Left hindlimb (tissue), 1 donor: ENCODE measurements at regions not wholly inside any gene's neighbourhood (a gene's known extent, or its start where the extent isn't known, plus 50 kb on each side); places are given as distances from the start of the nearest gene placed in this dataset.
"Not testable (repeated sequence)": the region's sequence is repeated elsewhere in the genome, so short reads cannot be mapped to it uniquely, and the experiment has no call there.

Source experiments
- DNase-seq: peaks from one replicate; pipeline ENCODE4 v3.0.0-alpha.2; 2018

DNA sequence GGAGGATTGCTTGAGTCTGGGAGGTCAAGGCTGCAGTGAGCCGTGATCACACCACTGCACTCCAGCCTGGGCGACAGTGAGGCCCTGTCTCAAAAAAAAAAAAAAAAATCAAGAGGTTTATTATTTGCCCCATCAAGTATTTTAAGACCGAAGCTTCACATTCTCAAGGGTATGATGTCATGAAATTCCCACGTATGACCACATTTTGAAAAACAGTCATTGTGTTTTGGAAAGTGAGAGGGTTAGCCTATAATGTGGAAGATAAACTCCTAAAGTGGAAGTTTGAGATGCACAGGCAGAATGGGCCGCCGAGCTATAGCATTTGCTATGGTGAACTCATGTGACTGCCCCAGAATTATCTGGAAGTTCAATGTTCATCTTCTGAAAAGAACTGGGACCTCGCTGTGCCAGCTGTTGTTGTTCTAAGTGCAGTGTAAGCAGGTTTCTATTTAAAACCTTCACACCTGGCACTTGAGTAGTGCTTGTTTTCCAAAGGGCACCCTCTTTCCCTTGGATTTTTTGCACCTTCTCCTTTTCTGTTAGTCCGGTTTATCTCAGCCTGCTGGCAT, 96.9 kb upstream of the SLC25A33 start:
- no peak for DNase-seq

DNA sequence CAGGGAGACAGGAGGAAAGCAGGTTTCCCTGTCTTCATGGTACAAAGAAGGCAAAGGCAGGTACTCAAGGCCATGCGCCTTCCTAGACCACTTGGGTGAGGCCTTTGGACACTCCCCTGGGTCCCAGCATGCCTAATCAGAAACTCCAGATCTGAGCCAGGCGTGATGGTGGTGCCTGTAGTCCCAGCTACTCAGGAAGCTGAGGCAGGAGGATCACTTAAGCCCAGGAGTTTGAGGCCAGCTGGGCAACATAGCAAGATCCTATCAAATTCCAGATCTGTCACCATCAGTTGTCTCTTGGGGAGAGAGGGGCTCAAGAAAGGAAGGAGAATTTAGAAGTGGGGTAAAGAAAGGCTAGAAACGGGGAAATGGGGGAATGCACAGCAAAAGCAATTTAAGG, 96.3 kb upstream of the SLC25A33 start:
- DNase-seq, result no peak

DNA sequence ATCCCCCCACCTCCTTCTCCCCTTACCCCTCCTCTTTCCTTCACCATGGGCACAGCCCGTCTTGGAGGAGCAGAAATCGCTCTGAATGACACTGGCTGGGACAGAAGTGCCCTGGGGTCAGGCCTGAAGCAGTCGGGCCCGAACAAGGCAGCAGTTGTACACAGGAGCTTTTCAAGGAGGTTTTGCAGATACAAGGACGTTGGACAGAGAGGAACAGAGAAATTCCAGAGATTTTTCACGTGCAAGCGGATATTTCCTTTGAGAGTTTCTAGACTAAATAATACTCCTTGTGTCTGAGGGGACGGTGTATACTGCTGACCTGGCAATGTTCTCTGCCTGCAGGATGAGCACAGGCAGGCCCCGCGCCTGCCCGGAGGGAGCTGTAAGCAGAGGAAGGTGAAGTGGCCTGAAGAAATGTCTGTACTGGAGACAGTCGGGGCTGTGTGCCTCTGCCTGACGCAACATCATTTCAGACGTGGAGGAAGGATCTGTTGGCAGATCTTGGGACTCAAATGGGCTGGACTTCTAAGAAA, 95.3 kb upstream of the SLC25A33 start:
- no peak for DNase-seq

DNA sequence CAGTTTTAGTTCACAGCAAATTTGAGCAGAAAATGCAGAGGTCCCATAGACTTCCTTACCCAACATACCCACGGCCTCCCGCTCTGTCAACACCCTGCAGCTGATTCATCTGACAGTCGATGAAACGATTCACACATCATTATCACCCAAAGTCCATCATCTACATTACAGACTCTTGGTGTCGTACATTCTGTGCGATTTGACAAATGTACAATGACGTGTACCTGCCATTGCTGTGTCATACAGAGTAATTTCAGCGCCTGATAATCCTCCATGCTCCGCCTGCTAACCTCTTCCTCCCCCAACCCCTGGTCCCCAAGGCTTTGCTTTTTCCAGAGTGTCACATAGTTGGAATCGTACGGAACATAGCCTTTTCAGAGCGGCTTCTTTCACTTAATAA, 94.7 kb upstream of the SLC25A33 start:
- DNase-seq, result no peak

DNA sequence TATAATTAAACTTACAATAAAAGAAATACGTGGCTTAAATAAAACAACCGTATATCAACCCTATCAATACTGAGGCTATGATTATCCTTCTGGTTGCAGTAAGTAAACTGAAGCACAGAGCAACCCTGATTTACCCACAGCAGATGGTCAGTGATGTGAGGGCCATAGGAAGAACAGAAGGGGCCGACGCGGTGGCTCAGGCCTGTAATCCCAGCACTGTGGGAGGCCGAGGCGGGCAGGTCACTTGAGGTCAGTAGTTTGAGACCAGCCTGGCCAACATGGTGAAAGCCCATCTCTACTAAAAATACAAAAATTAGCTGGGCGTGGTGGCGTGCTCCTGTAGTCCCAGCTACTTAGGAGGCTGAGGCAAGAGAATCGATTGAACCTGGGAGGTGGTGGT, 94.2 kb upstream of the SLC25A33 start:
- not testable (repeated sequence) for DNase-seq

DNA sequence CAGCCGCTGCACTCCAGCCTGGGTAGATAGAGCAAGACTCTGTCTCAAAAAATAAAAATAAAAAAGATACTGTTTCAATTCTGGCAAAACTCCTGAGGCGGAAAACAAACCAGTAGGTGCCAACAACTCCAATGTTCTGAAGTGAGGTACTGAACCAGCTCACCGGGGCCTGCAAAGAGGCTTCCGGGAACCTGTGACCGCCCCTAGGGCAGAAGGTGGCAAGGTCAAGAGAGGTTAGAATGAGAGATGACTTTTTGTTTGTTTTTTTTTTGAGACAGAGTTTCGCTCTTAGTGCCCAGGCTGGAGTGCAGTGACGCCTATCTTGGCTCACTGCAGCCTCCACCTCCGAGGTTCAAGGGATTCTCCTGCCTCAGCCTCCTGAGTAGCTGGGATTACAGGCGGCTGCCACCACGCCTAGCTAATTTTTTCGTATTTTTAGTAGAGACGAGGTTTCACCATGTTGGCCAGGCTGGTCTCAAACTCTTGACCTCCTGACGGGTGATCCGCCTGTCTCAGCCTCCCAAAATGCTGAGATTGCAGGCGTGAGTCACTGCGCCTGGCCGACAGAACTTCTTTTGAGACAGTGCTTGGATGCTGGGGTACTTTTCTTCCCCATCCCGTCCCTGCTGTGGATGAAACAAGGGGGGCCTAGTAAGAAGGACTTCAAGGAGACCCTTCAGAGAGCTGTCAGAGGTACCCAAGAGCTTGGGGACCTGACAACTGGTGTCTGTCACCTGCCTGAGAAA, 91.9 kb upstream of the SLC25A33 start:
- no peak for DNase-seq

DNA sequence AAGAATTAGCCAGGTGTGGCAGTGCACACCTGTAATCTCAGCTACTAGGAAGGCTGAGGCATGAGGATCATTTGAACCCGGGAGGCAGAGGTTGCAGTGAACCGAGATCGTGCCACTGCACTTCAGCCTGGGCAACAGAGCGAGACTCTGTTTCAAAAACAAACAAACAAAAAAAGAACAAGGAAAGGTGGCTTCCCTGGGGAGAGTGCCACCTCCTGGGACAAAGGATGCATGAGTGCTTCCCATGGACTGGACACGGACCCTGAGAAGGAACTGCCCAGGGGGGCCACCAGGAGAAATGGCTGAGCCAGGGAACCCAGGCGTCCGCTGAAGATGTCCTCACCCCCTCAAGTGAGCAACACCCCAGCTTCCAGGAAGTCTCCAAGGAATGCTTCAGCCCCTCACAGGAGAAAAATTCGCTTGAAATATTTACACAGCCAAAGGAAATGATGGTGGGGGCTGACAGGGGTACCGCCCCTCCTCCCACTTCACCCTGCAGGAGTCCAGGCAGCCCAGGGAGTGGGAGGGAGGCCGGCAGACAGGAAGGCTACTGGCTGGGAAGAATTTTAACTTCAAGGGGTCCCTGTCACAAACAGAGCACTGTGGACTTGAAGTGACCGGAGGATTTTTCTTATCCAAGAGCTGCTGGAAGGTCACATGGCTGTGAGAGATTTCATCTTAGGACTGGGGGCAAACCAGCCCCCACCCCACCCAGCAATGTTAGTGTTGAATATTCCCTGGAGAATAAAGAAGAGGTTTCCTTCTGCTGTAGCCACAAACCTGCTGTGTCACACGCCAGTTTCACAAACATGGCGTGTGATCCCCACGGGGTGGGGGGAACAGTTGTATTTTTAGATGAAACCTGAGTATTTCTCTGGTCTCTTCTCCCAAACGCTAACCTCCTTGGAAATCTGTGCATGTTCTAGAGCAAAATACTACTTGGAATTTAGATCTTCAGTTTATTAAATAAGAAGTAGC, 90.8 kb upstream of the SLC25A33 start:
- no peak for DNase-seq

DNA sequence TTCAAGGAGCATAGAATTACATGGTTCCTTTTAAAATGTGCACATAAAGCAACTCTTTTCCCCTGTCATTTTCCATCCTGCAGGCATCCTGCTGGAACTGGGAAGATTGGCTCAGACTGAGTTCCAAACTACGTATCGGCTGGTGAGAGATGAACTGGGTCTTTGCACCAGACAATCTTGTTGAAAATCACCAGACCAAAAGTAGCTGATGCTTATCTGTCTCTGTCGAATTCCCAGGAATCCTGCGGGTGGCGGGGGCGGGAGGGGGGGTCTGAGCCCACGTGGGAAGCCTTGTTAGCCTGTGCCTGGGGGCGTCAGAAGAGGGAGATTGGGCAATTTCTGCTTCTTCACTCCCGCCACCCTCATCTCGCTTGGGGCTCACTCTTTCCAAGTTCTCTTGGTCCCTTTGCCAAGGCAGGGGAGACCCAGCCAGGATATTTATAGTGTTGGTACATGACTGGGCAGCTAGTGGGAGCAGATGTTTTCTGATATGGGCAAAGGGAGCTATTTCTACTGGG, 90.1 kb upstream of the SLC25A33 start:
- no peak for DNase-seq

DNA sequence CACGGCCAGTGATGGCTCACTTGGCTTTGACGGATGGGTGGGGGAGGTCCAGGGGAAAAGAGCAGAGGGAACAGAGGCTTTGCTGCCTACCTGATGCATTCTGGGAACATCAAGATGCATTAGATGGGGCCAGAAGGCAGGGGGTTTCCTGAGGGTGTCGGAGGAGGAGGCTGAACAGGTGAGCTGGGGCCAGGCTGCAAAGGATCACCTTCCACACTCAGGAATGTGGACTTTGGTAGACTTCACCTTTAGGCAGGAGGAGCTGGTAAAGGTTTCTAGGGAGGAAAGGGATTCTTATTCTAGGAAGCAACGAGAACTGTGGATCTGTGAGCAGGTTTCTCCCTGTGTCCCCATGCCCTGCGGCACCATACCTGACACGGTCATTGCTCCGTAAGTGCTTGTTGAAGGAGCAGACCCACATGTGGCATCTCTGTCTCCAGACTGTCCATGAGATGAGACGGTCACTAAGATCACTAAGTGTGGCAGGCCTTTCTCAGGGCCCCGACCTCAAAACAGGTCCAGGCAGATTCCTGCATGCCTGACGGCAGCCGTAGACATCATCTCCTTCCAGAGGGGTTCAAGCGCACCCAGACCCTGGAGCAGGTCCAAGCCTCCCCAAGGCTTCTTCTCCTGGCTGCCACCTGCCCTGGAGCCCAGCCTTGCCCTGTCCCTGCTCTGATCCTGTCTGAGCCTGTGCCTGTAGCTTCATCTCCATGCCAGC, 89.1 kb upstream of the SLC25A33 start:
- no peak for DNase-seq

DNA sequence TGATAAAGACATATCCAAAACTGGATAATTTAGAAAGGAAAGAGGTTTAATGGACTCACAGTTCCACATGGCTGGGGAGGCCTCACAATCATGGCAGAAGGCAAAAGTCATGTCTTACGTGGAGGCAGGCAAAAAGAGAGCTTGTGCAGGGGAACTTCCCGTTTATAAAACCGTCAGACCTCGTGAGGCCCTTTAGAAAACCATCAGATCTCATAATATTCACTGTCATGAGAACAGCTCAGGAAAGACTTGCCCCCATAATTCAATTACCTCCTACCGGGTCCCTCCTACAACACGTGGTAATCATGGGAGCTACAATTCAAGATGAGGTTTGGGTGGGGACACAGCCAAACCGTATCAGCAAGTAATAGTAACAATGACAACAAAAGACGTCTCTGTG, 88.2 kb upstream of the SLC25A33 start:
- DNase-seq, result no peak

DNA sequence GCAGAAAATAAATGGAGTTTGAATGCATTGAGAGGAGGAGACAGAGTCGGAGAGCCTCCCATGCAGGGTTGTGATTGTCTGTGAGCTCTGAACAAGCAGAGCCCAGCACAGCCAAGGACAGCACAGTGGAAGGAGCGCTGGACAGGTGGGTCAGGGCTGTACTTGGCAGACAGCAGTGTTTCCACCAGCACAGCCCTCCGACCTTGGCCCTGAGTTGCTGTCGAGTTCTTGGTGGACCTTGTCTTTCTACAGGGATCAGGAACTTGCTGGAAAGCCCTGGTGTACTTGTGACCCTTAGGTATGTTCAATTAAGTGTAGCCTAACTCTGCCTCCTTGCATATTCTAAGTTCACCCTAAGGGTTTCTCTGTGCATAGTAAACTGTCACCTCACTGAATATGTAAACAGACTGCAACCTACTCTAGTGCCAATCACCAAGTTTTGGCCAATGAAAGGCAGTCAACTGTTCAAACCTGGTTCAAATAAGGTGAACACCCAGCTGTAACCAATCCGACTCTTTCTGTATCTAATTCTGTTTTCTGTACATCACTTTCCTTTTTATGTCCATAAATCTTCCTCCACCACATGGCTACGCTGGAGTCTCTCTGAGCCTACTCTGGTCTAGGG, 86.6 kb upstream of the SLC25A33 start:
- no peak for DNase-seq

DNA sequence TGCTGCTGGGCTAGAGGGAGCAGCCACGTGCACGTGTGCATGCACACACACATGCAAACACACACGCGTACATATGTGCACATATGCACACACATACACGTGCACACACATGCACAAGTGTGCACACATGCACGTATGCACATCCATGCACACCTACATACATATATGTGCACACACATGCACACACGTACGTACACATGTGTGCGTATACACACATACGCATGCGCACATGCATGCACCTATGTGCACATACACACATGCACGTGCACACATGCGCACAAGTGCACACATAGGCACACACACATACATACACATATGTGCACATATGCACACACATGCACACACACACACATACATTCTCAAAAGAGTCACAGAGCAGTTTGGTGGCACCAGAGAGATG, 85.9 kb upstream of the SLC25A33 start:
- DNase-seq, result no peak

DNA sequence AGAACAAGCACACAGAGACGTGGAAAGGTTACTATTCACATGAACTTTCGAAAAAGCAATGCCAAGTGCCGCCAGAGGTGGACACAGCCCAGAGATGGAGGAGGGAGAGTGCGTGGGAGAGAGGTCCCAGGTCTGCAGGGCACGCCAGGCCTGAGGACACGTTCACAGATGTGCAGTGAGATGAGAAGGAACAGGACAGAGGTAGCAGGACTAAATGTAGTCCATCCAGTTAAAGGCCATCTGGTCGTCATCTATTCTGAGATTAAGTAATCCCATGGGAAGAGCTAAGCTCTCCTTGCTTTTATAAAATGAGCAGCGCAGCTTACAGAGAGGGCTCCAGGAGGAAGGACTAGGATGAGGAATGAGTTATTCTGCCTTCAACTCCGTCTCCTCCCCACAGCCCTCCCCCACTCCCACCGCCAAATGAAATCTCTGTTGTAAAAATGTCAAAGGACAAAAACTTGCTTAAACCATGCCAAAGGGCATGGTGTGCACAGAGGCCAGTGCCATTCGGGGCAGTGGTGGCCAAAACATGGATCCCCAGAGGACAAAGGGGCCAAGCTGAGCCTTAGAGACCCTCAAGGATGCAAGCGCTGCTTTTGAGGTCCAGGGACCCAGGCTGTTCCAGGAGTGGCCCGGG, 85.4 kb upstream of the SLC25A33 start:
- DNase-seq, result no peak

DNA sequence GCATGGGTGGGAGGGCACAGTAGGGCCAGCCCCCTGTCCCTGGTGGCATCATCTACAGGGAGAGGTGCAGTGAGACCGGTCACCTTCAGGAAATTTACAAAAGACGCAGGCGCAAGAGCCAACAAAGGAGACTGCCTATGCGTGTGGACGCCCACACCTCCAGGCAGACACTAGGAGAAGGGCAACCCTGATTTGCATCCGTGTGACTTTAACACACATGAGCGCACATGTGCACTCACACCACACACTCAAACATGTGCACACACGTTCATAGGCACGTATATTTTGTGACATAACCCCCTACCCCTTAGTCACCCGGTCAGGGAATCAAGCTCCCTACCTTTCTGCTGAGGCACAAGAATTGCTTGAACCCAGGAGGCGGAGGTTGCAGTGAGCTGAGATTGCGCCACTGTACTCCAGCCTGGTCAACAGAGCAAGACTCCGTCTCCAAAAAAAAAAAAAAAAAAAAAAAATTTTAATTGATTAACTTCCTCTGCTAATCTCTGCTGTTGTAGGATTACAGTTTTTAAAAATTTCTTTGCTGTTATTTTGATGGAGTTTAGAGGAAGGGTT, 84.7 kb upstream of the SLC25A33 start:
- DNase-seq, result no peak

DNA sequence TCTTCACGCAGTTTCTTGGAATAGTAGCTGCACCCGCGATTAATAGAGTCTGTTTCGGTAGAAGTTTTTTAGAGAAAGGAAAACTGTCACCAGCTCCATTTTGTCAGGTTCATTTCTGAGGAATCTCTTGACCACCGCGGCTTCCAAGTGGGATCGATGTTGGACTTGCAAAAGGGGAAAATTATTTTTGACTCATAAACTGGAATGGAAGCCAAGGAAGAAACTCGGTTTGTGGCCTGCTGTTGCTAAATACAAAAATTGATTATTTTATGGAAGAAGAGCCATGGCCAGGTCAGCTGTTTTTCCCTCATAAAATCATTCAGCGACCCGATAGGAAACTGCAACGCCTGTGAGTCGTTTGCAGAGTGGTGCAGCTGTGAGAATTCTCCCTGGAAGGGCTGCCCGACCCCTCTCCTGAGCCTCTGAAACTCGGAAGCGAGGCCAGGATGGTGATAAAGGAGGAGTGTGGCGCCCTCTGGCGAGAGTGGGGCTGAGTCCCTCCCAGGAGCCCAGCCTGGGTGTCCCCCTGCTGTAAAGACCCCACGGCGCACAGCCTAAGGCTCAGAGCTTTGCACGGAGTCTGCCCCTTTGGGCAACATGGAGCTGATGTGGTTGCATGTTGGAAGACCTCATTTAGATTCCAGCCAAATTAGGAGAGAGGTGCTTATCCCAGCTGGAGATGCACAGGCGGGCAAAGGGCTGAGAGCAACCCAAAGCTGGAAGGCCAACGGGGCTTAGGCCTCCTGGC, 83.6 kb upstream of the SLC25A33 start:
- DNase-seq, result peak; percentile 86

DNA sequence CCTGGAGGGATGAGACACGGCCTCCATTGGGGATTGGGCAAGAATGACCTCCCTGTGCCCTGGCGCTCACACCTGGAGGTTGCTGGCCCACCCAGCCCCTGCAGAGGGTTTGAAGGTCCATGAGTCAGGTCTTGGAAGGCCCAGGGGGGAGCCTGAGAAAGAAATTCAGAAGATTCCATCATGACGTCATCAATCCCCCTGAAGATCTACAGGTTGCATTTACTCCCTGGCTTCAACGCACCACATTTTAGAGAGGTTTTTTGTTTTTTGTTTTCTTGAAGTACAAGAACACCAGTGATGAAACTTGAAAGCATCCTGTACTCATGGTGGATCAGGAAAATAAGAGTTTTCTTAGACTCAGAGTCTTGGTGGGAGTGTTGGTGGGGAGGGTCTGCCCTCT, 82.4 kb upstream of the SLC25A33 start:
- DNase-seq, result no peak

DNA sequence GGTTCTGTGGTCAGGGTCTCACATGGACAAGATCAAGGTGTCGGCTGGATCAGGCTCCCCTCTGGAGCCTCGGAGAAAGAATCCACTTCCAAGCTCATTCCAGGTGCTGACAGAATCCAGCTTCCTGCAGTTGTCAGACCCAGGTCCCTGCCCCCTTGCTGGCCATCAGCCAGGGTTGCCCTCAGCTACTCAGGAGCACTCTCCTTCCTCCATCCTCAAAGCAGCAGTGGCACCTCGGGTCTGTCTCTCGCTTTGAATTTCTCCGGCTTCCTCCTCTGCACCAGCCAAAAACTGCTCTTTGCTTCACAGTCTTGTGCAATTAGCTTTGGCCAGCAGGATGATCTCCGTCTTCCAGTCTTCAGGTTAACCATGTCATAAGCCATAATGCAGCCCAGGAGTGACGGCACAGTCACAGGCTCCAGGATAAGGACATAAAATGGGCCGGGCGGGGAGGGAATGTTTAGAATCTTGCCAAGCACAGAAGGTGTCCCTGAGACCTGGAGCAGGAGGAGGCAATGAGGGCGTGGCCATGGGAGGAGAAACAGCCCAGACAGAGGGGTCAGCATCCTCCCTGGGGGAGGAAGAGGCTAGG, 79.4 kb upstream of the SLC25A33 start:
- DNase-seq, result no peak

DNA sequence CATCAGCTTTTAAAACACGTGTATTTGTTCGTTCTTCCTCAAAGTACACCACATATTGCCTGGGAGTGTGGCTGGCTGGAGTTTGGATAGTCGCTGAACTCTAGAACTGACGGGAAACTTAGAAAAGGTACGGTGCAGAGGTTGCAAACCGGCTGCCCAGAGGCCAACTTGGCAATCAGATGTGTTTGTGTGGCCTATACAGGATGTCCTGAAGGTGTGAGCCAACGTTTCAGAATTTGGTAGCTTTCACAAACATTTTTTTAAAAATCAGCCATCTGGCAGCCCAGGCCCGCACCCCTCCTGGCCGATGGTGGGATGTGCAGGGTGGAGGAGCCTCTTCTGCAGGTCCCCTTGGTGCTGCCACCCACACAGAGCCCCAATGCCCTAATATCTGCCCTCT, 73.6 kb upstream of the SLC25A33 start:
- no peak for DNase-seq

DNA sequence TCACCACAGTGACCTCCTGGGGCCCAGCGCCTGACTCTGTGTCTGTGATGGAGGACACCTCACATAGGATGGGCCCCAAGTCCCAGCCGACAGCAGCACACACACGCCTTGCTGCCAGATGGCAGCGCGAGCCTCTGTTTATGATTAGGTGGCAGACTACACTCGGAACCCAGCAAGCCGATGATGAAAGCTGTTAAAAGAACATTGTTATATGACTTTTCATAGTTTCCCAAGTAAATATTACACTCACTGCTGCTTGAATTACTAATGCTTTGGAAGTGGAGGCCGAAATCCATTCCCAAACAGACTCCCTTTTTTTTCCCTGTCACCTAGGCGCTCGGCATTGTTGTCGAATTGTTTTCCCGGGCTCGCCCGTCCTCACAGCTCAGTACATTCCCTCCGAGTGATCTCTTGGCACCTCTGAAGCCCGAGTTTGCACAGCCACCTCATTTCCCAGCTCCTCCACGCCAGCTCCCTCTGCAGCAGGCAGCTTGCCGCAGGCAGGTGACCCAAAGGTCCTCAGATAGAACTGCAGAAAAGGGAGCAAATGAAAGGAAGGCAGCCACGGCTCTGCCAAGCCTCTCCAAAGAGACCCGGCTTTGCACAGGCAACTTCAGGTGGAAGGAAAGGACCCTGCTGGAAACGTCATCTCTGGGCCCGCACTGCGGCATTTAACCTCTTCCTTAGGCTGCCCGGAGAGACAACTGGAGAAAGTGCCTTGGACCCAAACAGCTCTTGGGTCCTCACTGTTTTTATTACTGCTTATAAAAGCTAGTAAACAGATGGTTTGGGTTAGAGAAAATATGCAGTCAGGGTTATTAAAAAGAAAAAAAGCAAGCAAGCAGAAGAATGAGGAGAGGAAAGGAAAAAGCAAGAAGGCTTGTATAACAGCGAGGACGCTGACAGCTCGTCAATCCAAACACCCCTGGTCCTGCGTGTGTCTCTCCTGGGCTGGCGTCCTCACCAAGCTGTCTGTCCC, 72.2 kb upstream of the SLC25A33 start:
- DNase-seq, result peak; percentile 82
